ENCODE measurements at regions not wholly inside any gene's neighbourhood (a gene's known extent, or its start where the extent isn't known, plus 50 kb on each side); places are given as distances from the start of the nearest gene placed in this dataset.
"Not testable (repeated sequence)": the region's sequence is repeated elsewhere in the genome, so short reads cannot be mapped to it uniquely, and the experiment has no call there.

GRCh38 chr2:209095432-209095831 lies 328.4 kb upstream of the MAP2 start:
- no peak for DNase-seq (ENCODE audit: low read depth, low spot score)
- H3K4me3 ChIP-seq (ENCODE audit: low read length): no peak overlapping the region

- DNase-seq (ENCODE audit: low read depth, low spot score): no peak
- H3K4me3 ChIP-seq (ENCODE audit: low read length): no peak overlapping the region
These were observed 326.7 kb upstream of the MAP2 start for GRCh38 chr2:209097168-209097567.

DNA sequence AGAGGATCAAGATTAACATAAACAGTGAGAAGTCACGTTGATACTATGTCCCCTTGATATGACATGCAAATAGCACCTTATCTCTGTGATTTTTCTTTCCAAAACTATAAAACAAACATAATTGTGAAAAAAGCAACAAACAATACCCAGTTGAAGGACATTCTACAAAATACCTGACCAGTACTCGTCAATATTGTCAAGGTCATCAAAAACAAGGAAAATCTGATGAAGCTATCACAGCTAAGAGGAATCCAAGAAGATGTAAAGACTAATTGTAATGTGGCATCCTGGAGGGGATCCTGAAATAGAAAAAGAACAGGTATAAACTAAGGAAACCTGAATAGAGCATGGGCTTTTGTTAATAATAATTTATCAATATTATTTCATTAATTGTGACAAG lies 321.5 kb upstream of the MAP2 start:
- DNase-seq (ENCODE audit: low read depth, low spot score): no peak
- no peak overlapping the region for H3K4me3 ChIP-seq (ENCODE audit: low read length)

DNA sequence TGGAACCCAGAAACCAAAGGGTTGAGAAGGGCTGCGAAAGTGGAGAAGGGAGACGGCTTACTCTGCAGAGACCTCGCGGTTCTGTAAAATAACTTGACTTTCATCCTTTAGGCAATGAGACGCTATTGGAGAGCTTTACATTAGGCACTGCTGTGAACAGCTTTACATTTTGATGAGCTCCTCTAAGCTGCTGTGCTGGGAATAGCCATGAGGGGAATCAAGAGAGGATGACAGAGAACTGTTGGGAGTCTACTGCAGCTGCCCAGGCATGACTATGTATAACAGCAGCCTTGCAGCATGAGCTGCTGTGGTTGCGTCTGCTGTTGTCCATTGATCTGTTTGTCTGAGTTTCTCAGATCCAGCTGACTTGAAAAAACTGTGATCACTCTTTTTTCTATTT lies 310.8 kb upstream of the MAP2 start:
- no peak for DNase-seq (ENCODE audit: low read depth, low spot score)
- no peak overlapping the region for H3K4me3 ChIP-seq (ENCODE audit: low read length)

DNA sequence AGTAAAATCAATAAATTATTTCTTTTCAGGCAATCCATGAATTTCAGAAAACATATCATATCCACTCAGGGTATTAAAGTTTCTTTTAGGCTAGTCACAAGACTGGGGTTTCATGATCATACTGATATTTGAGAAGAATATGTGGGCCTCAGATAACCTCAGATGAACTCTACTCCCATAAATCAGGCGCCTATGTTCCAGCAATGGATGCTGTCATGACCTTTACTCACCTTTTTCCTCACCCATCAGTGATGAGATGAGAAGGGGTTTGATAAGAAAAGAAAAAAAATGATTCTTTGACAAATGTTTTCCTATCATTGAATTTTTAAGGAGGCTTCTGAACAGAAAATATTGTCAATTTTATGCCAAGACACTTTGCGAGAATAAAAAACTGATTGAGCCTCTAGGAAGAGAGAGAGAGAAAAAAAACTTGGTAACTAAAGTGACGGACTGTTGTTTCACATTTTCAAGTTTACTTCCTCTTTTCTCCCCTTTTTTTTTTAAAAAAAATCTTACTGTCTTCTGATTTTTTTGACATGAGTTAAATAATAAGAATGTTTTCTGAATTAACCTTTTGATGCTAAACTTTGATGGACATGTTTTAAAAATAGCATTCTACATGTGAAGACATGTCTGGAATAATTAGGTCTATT lies 309.1 kb upstream of the MAP2 start:
- DNase-seq (ENCODE audit: low read depth, low spot score): no peak
- no peak overlapping the region for H3K4me3 ChIP-seq (ENCODE audit: low read length)

GRCh38 chr2:209121691-209122090 lies 302.2 kb upstream of the MAP2 start:
- no peak overlapping the region for H3K4me3 ChIP-seq (ENCODE audit: low read length)
- DNase-seq (ENCODE audit: low read depth, low spot score): no peak

GRCh38 chr2:209125291-209125690 lies 298.6 kb upstream of the MAP2 start:
- DNase-seq (ENCODE audit: low read depth, low spot score): no peak

DNA sequence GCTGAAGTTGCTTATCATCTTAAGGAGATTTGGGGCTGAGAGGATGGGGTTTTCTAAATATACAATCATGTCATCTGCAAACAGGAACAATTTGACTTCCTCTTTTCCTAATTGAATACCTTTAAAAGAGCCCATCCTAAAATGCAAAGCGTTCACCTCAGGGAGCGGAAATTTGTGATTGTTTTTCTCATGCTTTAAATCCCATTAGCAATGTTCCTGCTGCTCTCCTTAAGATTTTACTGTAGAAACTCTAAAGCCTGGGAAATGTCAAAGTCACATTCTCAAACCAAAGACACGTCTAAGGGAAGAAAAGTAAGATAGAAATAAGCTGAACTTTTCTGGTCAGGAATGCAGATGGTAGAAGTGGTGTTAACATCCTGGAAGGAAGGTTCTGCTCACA lies 285.8 kb upstream of the MAP2 start:
- DNase-seq (ENCODE audit: low read depth, low spot score): no peak
- H3K4me3 ChIP-seq (ENCODE audit: low read length): no peak overlapping the region

More at GRCh38 chr2:209125291-209125690, 298.6 kb upstream of the MAP2 start:
- no peak overlapping the region for H3K4me3 ChIP-seq (ENCODE audit: low read length)

- DNase-seq (ENCODE audit: low read depth, low spot score): no peak
- H3K4me3 ChIP-seq (ENCODE audit: low read length): no peak overlapping the region
These were observed 282.7 kb upstream of the MAP2 start for GRCh38 chr2:209141142-209141541.

- no peak overlapping the region for H3K4me3 ChIP-seq (ENCODE audit: low read length)
- DNase-seq (ENCODE audit: low read depth, low spot score): no peak
These were observed 282.0 kb upstream of the MAP2 start for GRCh38 chr2:209141818-209142217.

DNA sequence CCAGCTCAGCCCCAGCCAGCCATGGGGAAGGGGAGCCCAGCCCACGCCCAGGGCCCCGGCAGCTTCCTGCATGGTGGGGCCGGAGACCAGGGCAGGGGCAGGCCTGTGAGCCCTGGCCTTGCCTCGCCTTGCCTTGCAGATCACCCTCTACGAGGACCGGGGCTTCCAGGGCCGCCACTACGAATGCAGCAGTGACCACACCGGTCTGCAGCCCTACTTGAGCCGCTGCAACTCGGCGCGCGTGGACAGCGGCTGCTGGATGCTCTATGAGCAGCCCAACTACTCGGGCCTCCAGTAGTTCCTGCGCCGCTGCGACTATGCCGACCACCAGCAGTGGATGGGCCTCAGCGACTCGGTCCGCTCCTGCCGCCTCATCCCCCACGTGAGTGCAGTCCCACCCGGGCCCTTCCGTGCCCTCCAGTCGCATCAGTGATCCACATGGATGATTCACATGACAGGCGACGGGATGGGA lies 278.6 kb upstream of the MAP2 start:
- not testable (repeated sequence) for DNase-seq (ENCODE audit: low read depth, low spot score); H3K4me3 ChIP-seq (ENCODE audit: low read length)

DNA sequence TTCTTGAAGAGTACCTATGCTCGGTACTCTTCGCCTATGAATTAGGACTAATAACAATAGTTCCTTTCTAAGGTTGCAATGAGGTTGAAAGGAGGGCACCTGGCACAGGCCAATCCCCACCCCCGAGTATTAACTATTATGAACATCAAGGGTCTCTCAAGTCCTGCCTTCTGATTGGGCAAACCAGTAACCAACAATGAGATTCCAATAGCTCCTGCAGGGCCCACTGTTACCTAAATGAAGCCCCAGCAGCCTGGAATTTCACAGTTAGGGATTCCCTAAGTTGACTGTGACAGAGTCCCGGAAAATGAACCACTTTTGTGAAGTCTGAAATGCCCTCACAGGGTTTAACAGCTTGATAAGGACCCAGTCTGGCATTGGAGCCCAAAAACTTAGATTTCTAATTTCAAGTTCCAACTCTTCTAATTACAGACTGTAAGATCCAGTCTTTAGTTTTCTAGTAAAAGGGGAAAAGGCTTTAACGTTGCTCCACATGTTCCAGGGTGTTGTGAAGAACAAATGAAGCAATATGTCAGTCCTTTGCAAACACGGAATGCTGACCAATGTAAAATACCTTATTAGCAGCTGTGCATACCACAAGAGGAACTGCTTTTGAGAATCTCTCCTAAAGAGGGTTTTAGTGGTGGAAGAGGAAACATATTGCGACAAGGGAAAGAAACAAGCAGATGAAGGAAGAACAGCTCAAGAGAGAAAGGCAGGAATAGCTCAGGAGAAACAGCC lies 277.7 kb upstream of the MAP2 start:
- H3K4me3 ChIP-seq (ENCODE audit: low read length): no peak overlapping the region
- no peak for DNase-seq (ENCODE audit: low read depth, low spot score)

GRCh38 chr2:209146682-209147320 lies 277.0 kb upstream of the MAP2 start:
- DNase-seq (ENCODE audit: low read depth, low spot score): no peak
- H3K4me3 ChIP-seq (ENCODE audit: low read length): no peak overlapping the region

DNA sequence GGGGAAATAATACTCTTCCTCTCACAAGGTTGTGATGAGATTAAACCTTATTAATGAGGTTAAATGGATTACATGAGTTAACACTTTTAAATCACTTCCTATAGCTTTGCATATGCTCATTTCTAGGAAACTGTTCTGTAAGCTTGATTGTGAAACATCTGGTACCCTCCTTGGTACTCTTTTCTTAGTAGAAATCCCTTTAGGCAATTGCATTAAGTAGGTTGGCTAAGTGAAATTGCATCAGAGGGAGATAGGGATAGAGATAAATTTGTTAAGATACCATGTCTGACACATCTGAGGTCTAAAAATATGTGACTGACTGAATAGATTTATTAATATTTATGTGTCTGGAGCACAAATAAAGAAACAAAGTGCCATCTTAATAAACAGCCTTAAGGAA lies 275.9 kb upstream of the MAP2 start:
- DNase-seq (ENCODE audit: low read depth, low spot score): no peak

GRCh38 chr2:209160800-209161588 lies 262.9 kb upstream of the MAP2 start:
- no peak overlapping the region for H3K4me3 ChIP-seq (ENCODE audit: low read length)
- no peak for DNase-seq (ENCODE audit: low read depth, low spot score)

More for the DNA sequence above, 275.9 kb upstream of the MAP2 start:
- H3K4me3 ChIP-seq (ENCODE audit: low read length): no peak overlapping the region

DNA sequence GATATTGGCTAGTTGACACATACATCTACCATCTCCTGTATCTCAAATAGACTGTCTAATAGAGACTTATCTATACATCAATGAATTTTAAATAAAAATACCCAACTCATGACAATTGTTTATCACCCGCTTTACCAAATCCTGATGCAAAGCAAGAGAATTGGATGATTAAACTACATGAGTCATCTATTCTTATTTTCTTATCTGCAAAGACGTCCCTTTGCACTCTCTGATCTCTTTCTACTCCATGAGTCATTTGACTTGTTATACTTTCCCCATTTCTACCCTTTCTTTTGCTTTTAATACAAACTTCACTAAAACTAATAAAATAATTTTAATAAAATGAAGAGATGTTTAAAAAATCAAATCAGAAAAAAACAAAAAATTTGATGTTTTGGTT lies 261.7 kb upstream of the MAP2 start:
- DNase-seq (ENCODE audit: low read depth, low spot score): no peak
- H3K4me3 ChIP-seq (ENCODE audit: low read length): no peak overlapping the region

DNA sequence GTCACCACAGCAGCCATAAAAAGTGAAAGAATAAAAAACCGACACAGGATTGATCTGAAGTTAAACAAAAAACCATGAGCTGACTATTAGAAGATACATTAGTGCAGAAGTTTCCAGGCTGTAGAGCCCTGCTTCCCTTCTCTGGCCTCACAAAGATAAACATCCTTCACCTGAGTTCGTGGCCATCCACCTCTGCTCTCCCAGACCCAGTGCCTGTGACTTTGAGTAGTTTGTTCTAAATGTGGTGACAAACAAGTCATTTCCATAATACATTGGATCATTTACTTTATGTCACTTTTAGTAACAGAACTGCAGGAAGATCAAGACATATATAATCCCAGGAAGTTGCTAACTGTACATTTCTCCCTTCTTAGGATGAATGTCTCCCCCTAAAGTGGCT lies 241.9 kb upstream of the MAP2 start:
- no peak for DNase-seq (ENCODE audit: low read depth, low spot score)
- H3K4me3 ChIP-seq (ENCODE audit: low read length): no peak overlapping the region

DNA sequence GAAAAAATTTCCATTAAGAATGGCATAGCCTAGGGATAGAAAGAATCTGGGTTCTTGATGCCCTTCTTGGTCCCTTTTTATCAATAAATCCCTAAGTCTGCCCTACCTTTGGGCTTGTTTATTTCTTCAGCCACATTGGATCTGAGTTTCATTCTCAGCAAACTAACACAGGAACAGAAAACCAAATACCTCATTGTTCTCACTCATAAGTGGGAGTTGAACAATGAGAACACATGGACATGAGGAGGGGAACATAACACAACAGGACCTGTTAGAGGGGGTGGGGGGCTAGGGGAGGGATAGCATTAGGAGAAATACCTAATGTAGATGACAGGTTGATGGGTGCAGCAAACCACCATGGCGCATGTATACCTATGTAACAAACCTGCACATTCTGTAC lies 237.0 kb upstream of the MAP2 start:
- DNase-seq (ENCODE audit: low read depth, low spot score); H3K4me3 ChIP-seq (ENCODE audit: low read length): not testable (repeated sequence)

DNA sequence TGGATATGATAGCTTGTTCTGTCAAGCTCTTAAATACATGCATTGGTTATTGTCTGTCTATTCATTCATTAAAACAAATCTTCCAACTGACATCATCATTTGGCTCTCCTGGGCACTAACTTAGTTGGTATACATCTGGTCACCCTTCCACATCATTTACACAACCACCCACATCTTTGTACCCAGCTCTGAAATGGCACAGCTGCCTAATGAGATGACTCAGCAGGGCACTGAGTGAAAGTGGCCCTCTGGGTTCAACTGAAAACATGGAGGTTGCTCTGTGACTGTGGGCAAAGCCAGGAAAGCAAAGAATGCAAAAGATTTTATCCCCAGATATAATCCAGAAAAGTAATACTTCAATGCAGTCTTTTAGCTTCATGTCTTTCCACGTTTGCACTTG lies 234.0 kb upstream of the MAP2 start:
- DNase-seq (ENCODE audit: low read depth, low spot score): no peak
- no peak overlapping the region for H3K4me3 ChIP-seq (ENCODE audit: low read length)

DNA sequence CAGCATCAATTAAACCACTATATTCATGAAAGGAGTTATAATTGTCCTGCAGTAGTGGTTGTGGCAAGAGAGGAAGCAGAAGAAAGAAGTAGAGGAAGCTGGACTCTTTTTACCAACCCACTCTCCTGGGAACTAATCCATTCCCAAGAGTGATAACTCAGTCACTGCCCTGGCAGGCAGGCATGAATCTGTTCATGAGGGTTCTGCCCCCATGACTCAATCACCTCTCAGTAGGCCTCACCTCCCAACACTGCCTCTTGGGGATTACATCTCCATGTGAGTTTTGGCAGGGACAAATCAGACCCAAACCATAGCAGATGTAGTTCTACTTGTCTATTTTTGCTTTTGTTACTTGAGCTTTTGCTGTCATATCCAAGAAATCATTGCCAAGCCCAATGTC lies 232.7 kb upstream of the MAP2 start:
- no peak for DNase-seq (ENCODE audit: low read depth, low spot score)
- H3K4me3 ChIP-seq (ENCODE audit: low read length): no peak overlapping the region

Data from Jurkat, Clone E6-1 (cell line).